Osteoblast (primary cell): ENCODE measurements at regions not wholly inside any gene's neighbourhood (a gene's known extent, or its start where the extent isn't known, plus 50 kb on each side); places are given as distances from the start of the nearest gene placed in this dataset.

Experiments
- DNase-seq: peaks from one replicate; pipeline ENCODE4 v3.0.0; 2011; ENCODE audit warnings: low spot score, mixed read lengths; ENCODE audit not compliant: insufficient read length; ENCODE audit errors: missing footprints
- H2AFZ ChIP-seq: 2 replicates; pipeline ENCODE4 v1.6.0; 2011; ENCODE audit warnings: mild to moderate bottlenecking, low read length
- H3K27ac ChIP-seq: 2 replicates; pipeline ENCODE4 v1.5.1; 2011; ENCODE audit warnings: mild to moderate bottlenecking, low read depth, low read length, moderate library complexity
- H3K27me3 ChIP-seq: 2 replicates; pipeline ENCODE4 v1.6.0; 2012; ENCODE audit warnings: mild to moderate bottlenecking, control low read depth, inconsistent platforms, low read length, moderate library complexity; ENCODE audit not compliant: insufficient read depth
- H3K36me3 ChIP-seq: 2 replicates; pipeline ENCODE4 v1.5.1; 2011; ENCODE audit warnings: mild to moderate bottlenecking, low read length, control low read depth, moderate library complexity; ENCODE audit not compliant: insufficient read depth
- H3K4me1 ChIP-seq: 2 replicates; pipeline ENCODE4 v1.5.1; 2011; ENCODE audit warnings: mild to moderate bottlenecking, low read length, control low read depth, moderate library complexity; ENCODE audit not compliant: insufficient read depth
- H3K4me2 ChIP-seq: 2 replicates; pipeline ENCODE4 v1.6.0; 2011; ENCODE audit warnings: mild to moderate bottlenecking, low read length; ENCODE audit not compliant: insufficient read depth
- H3K4me3 ChIP-seq: fragments of 200-600 bp; sonication (generic); 3 replicates; pipeline ENCODE4 v1.5.1; 2012; ENCODE audit warnings: mild to moderate bottlenecking, low read length, inconsistent platforms; ENCODE audit not compliant: insufficient read depth
- H3K79me2 ChIP-seq: 2 replicates; pipeline ENCODE4 v1.6.0; 2012; ENCODE audit warnings: mild to moderate bottlenecking, low read length, control low read depth, inconsistent platforms; ENCODE audit not compliant: insufficient read depth
- H3K9me3 ChIP-seq: 2 replicates; pipeline ENCODE4 v1.5.1; 2011; ENCODE audit warnings: low read depth, low read length, control low read depth
- H4K20me1 ChIP-seq: 2 replicates; pipeline ENCODE4 v1.6.0; 2012; ENCODE audit warnings: mild to moderate bottlenecking, low read length, control low read depth; ENCODE audit not compliant: insufficient read depth
- TF ChIP-seq, protein P1 (sequence below): IDR thresholded peaks from 2 replicates; pipeline ENCODE4 v1.5.1; 2011; ENCODE audit warnings: mild to moderate bottlenecking, low read depth, low read length, moderate library complexity; ENCODE audit errors: extremely low read depth

DNA sequence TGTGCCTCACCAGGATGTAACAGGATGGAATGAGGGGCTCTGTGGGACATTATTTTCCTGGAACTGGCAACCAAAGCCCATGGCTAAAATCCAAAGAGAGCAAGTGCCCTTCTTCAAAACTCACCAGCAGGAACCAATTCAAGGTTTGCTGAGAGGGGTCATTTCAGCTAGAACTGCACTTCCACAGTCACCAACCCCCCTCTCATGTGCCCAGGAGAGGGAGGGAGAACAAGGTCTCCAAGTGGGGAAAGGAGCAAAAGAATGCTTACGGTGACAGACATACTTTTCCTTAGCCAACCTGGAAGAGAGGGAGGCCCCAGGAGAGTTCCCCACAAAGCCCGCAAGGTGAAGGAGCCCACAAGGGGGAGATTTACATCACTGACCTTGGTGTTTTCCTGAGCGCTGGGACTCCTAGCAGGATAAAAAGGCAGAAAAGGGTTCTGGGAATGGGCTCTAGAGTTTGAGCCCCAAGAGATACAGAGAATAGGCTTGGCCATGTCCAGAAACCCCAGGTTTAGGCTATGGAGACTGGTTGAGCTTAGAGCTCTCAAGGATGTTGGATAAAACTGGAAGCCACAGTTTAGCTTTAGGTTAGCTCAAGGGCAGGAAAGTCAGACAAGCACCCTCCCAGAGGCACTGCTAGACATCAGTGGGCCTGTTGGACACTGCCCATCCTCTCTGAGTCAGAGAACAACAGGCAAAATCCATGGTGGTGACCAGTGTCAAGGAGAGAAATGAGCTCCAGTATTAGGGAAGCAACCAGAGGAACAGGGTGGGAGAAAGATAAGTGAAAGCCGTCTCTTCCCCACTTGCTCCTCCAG, 63.9 kb upstream of the GHITM start:
- H3K9me3 ChIP-seq: no peaks in the 10 kb centered on the region
- peak overlapping the region; percentile 65 for H2AFZ ChIP-seq
- H4K20me1 ChIP-seq: no peaks in the 10 kb centered on the region
- TF ChIP-seq, protein P1, sequence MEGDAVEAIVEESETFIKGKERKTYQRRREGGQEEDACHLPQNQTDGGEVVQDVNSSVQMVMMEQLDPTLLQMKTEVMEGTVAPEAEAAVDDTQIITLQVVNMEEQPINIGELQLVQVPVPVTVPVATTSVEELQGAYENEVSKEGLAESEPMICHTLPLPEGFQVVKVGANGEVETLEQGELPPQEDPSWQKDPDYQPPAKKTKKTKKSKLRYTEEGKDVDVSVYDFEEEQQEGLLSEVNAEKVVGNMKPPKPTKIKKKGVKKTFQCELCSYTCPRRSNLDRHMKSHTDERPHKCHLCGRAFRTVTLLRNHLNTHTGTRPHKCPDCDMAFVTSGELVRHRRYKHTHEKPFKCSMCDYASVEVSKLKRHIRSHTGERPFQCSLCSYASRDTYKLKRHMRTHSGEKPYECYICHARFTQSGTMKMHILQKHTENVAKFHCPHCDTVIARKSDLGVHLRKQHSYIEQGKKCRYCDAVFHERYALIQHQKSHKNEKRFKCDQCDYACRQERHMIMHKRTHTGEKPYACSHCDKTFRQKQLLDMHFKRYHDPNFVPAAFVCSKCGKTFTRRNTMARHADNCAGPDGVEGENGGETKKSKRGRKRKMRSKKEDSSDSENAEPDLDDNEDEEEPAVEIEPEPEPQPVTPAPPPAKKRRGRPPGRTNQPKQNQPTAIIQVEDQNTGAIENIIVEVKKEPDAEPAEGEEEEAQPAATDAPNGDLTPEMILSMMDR: no peak
- H3K27me3 ChIP-seq: no peaks in the 10 kb centered on the region
- H3K79me2 ChIP-seq: no peaks in the 10 kb centered on the region
- no peak overlapping the region for H3K4me3 ChIP-seq
- no peak overlapping the region for H3K4me2 ChIP-seq
- H3K4me1 ChIP-seq: peaks cover 7% of the 10 kb centered on the region
- no peak overlapping the region for H3K27ac ChIP-seq
- H3K36me3 ChIP-seq: no peaks in the 10 kb centered on the region
- no peak for DNase-seq

DNA sequence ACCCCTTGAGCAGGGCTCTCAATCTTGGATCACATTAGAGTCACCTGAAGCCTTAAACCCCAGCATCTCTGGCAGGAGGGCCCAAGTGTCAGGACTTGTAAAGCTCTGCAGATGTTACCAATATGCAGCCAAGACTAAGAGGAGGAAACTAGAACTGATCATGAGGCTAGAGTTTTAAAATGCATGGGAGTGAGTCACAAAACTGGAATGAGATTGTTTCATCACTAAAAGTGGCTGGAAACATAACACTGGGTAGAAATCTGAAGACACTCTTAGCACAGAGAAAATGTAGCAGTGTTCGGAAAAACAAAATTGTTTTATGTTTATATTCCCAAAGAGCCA, 63.3 kb upstream of the GHITM start:
- TF ChIP-seq, protein P1: no peak
- no peak overlapping the region for H3K4me3 ChIP-seq
- H3K9me3 ChIP-seq: no peaks in the 10 kb centered on the region
- no peaks in the 10 kb centered on the region for H3K36me3 ChIP-seq
- H3K79me2 ChIP-seq: no peaks in the 10 kb centered on the region
- peak; percentile 82 for DNase-seq
- no peak overlapping the region for H3K27ac ChIP-seq
- peak overlapping the region; percentile 65 for H2AFZ ChIP-seq
- H3K27me3 ChIP-seq: no peaks in the 10 kb centered on the region
- H3K4me2 ChIP-seq: no peak overlapping the region
- no peaks in the 10 kb centered on the region for H4K20me1 ChIP-seq
- peaks cover 7% of the 10 kb centered on the region for H3K4me1 ChIP-seq

DNA sequence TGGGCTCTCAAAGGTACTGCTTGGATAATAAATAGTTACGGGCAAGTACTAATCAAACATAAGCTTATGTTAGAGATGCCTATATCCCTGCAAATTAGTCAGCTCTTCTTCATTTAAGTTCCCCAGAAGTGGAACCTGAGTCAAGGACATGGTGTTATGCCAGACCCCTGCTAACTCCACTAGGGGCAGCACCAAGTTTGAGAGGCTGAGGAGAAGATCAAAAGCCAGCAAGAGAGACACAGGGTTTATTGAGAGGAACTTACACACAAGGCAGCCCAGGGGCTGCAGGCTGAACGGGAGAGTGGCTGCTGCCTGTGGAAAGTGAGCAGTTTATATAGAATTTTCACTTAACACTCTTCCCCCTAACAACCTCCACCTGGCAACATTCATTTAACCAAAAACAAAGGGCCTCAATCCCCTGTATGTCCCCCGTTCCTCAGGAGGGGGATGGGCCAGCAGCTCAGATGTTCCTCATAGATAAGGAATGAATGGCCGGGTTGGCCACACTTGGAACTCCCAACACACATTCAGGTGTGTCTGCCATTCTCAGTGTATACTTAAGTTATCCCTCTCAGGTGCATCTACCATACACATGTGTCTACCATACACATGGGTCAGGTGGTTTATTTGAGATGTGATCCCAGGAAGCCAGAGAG, 62.6 kb upstream of the GHITM start:
- Histone ChIP-seq H4K20me1 (no peaks in the 10 kb centered on the region), H3K4me2 (no peak overlapping the region), H3K4me1 (peaks cover 7% of the 10 kb centered on the region), H3K4me3 (no peak overlapping the region), H3K79me2 (no peaks in the 10 kb centered on the region), H3K36me3 (no peaks in the 10 kb centered on the region), H3K27me3 (no peaks in the 10 kb centered on the region), H2AFZ (peak overlapping the region; percentile 57), H3K9me3 (no peaks in the 10 kb centered on the region), H3K27ac (no peak overlapping the region)
- TF ChIP-seq, protein P1: peak; percentile 32
- DNase-seq: no peak

DNA sequence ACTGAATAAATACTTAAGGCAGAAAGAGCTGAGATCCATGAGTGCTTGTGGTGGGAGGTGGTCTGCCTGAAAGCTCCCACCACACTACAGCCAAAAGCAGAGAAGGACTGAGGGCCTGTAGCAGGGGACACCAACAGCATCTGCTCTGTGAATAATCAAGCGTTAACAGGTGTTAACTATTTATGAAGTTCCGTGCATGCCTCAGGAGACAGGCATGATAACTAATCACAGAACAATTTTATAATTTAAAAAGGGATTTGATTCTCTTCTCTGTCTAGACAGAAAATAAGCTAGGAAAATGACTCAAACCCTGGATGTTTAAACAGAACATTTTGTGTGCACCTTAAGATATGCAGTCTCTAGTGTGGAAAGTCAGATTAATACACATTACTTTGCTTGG, 61.5 kb upstream of the GHITM start:
- TF ChIP-seq, protein P1: no peak
- H3K27me3 ChIP-seq: no peaks in the 10 kb centered on the region
- no peak for DNase-seq

More for the DNA sequence above, 61.5 kb upstream of the GHITM start:
- H2AFZ ChIP-seq: no peak overlapping the region
- H3K27ac ChIP-seq: no peak overlapping the region
- no peak overlapping the region for H3K4me3 ChIP-seq
- no peaks in the 10 kb centered on the region for H4K20me1 ChIP-seq
- no peak overlapping the region for H3K4me2 ChIP-seq
- H3K79me2 ChIP-seq: no peaks in the 10 kb centered on the region
- peaks cover 7% of the 10 kb centered on the region for H3K4me1 ChIP-seq
- H3K9me3 ChIP-seq: no peaks in the 10 kb centered on the region
- no peaks in the 10 kb centered on the region for H3K36me3 ChIP-seq
